Endodermal cell (in vitro differentiated cells): ENCODE measurements at regions not wholly inside any gene's neighbourhood (a gene's known extent, or its start where the extent isn't known, plus 50 kb on each side); places are given as distances from the start of the nearest gene placed in this dataset.

Experiments used
- DNase-seq: peaks from one replicate; pipeline ENCODE4 v3.0.0-alpha.2; 2017
- H3K27ac ChIP-seq: 2 replicates; pipeline ENCODE4 v1.5.1; 2013; ENCODE audit warnings: mild to moderate bottlenecking, low read depth, low read length, moderate library complexity
- H3K27me3 ChIP-seq: 2 replicates; pipeline ENCODE4 v1.6.1; 2013; ENCODE audit warnings: mild to moderate bottlenecking, low read length, moderate library complexity; ENCODE audit not compliant: insufficient read depth, control insufficient read depth, poor library complexity, severe bottlenecking
- H3K36me3 ChIP-seq: 2 replicates; pipeline ENCODE4 v1.7.0; 2013; ENCODE audit warnings: mild to moderate bottlenecking, low read length, moderate library complexity; ENCODE audit not compliant: control insufficient read depth, insufficient read depth
- H3K4me1 ChIP-seq: one replicate; pipeline ENCODE4 v1.7.0; 2013; ENCODE audit warnings: low read length; ENCODE audit not compliant: control insufficient read depth, insufficient read depth
- H3K4me3 ChIP-seq: 2 replicates; pipeline ENCODE4 v1.5.1; 2013; ENCODE audit warnings: mild to moderate bottlenecking, low read length, moderate library complexity
- H3K9ac ChIP-seq: 2 replicates; pipeline ENCODE4 v1.6.1; 2013; ENCODE audit warnings: mild to moderate bottlenecking, low read length, moderate library complexity; ENCODE audit not compliant: poor library complexity, severe bottlenecking; ENCODE audit errors: extremely low read depth
- H3K9me3 ChIP-seq: 2 replicates; pipeline ENCODE4 v1.6.1; 2013; ENCODE audit warnings: mild to moderate bottlenecking, low read length, moderate library complexity; ENCODE audit not compliant: control insufficient read depth
- H3K27ac Mint-ChIP-seq: 2 replicates; pipeline ENCODE4 v1.8.0; 2020; ENCODE audit warnings: mixed read lengths
- H3K27me3 Mint-ChIP-seq: 2 replicates; pipeline ENCODE4 v1.8.0; 2021; ENCODE audit warnings: mild to moderate bottlenecking, mixed read lengths; ENCODE audit not compliant: insufficient read depth
- H3K36me3 Mint-ChIP-seq: 2 replicates; pipeline ENCODE4 v1.8.0; 2020; ENCODE audit warnings: low read depth, mixed read lengths
- H3K4me1 Mint-ChIP-seq: 2 replicates; pipeline ENCODE4 v1.8.0; 2020; ENCODE audit warnings: mixed read lengths
- H3K4me3 Mint-ChIP-seq: 2 replicates; pipeline ENCODE4 v1.8.0; 2020; ENCODE audit warnings: mild to moderate bottlenecking, moderate library complexity, mixed read lengths
- H3K9me3 Mint-ChIP-seq: 2 replicates; pipeline ENCODE4 v1.8.0; 2020; ENCODE audit warnings: mild to moderate bottlenecking, mixed read lengths
- WGBS, 2 experiments: methylation state at CpG; one replicate each; pipeline versions ENCODE4 v1.1.5 to v1.1.7; 2013; ENCODE audit warnings: missing lambda C conversion rate in 2 of 2, mixed read lengths in 1 of 2; ENCODE audit not compliant: insufficient coverage in 1 of 2, insufficient read length in 1 of 2; 5-methylcytosine and 5-hydroxymethylcytosine counted together
- TF ChIP-seq, protein P1 (sequence below): fragments of 200-600 bp; sonication (generic); conservative IDR thresholded peaks from 2 replicates; pipeline ENCODE4 v1.5.0; 2021; ENCODE audit warnings: antibody characterized with exemption, mild to moderate bottlenecking

DNA sequence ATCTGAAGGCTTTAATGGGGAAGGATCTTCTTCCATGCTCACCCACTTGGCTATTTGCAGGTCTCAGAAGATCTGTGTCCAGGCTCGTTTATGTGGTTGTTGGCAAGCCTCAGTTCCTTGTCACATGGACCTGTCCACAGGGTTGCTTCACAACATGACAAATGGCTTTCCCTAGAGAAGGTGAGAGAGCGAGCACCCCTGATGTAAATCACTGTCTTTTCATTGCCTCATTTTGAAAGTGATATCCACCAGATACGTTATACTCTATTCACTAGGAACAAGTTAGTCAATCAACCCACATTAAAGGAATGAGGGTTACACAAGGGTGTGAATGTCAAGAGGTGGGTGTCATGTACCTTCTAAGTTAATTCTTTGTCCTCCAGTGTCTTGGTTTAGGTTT is 433.3 kb downstream of the RPS6KC1 start:
- Histone ChIP-seq H3K27me3 (no peaks in the 10 kb centered on the region), H3K4me3 (no peak overlapping the region), H3K4me1 (no peaks in the 10 kb centered on the region), H3K27ac (no peak overlapping the region), H3K9me3 (no peaks in the 10 kb centered on the region), H3K9ac (no peak overlapping the region), H3K36me3 (no peaks in the 10 kb centered on the region)
- Mint-ChIP-seq H3K9me3 (no peaks in the 10 kb centered on the region), H3K4me1 (no peaks in the 10 kb centered on the region), H3K4me3 (no peak overlapping the region), H3K36me3 (no peaks in the 10 kb centered on the region), H3K27ac (no peak overlapping the region), H3K27me3 (no peaks in the 10 kb centered on the region)
- TF ChIP-seq, protein P1, sequence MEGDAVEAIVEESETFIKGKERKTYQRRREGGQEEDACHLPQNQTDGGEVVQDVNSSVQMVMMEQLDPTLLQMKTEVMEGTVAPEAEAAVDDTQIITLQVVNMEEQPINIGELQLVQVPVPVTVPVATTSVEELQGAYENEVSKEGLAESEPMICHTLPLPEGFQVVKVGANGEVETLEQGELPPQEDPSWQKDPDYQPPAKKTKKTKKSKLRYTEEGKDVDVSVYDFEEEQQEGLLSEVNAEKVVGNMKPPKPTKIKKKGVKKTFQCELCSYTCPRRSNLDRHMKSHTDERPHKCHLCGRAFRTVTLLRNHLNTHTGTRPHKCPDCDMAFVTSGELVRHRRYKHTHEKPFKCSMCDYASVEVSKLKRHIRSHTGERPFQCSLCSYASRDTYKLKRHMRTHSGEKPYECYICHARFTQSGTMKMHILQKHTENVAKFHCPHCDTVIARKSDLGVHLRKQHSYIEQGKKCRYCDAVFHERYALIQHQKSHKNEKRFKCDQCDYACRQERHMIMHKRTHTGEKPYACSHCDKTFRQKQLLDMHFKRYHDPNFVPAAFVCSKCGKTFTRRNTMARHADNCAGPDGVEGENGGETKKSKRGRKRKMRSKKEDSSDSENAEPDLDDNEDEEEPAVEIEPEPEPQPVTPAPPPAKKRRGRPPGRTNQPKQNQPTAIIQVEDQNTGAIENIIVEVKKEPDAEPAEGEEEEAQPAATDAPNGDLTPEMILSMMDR: no peak
- 91 to 100% methylated on average over 1 to 3 of the region's 3 CpGs for WGBS, 2 experiments
- DNase-seq: no peak

DNA sequence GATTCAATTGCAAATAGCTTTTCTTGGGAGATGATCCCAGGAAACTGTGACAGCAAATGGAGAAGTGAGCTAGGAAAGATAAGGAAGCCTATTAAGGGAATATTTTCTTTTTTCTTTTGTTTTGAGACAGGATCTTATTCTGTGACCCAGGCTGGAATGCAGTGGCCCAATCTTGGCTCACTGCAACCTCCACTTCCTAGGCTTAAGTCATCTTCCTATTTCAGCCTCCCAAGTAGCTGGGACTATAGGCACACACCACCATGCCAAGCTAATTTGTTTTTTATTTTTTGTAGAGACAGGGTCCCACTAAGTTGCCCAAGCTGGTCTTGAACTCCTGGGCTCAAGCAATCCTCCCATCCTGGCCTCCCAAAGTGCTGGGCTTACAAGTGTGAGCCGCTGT is 433.7 kb downstream of the RPS6KC1 start:
- 100% methylated on average over 1 of the region's 1 CpG; no CpG with 5 or more reads in 1 of the 2 experiments for WGBS, 2 experiments

DNA sequence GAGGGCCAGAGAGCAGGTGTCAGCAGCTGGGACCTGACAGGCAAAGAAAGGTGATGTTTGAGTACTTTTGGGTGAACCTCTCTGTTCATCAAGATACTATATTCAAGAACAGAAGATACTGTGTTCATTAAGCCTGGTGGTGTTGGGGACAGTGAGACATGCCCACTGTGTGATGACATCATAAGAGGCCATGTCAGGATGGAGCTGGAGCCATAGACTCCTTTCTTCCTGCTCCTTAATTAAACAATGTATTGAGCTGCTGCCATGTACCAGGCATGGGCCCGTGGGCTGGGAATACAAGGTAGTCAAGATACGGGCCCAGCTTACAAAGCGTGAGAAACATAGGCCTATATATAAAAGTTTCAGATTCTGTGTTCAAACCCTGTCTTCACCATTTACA is 435.4 kb downstream of the RPS6KC1 start:
- WGBS, 2 experiments: 96% methylated on average over 2 of the region's 3 CpGs; no CpG with 5 or more reads in 1 of the 2 experiments
- no peak for DNase-seq
- no peak overlapping the region for H3K4me3 ChIP-seq

More for the DNA sequence above, 433.7 kb downstream of the RPS6KC1 start:
- DNase-seq: no peak
- Mint-ChIP-seq H3K27me3 (peaks cover 2% of the 10 kb centered on the region), H3K4me1 (no peaks in the 10 kb centered on the region), H3K9me3 (no peaks in the 10 kb centered on the region), H3K27ac (no peak overlapping the region), H3K36me3 (no peaks in the 10 kb centered on the region), H3K4me3 (no peak overlapping the region)
- no peak overlapping the region for H3K4me3 ChIP-seq
- no peaks in the 10 kb centered on the region for H3K27me3 ChIP-seq
- no peaks in the 10 kb centered on the region for H3K36me3 ChIP-seq
- H3K9ac ChIP-seq: no peak overlapping the region
- H3K4me1 ChIP-seq: no peaks in the 10 kb centered on the region
- no peak overlapping the region for H3K27ac ChIP-seq
- H3K9me3 ChIP-seq: no peaks in the 10 kb centered on the region
- TF ChIP-seq, protein P1: no peak

More for the DNA sequence above, 435.4 kb downstream of the RPS6KC1 start:
- Mint-ChIP-seq H3K27me3 (peaks cover 8% of the 10 kb centered on the region), H3K36me3 (no peaks in the 10 kb centered on the region), H3K9me3 (no peaks in the 10 kb centered on the region), H3K27ac (no peak overlapping the region), H3K4me3 (no peak overlapping the region), H3K4me1 (no peaks in the 10 kb centered on the region)
- H3K36me3 ChIP-seq: no peaks in the 10 kb centered on the region
- H3K27ac ChIP-seq: no peak overlapping the region
- no peaks in the 10 kb centered on the region for H3K27me3 ChIP-seq
- no peaks in the 10 kb centered on the region for H3K9me3 ChIP-seq
- H3K9ac ChIP-seq: no peak overlapping the region
- no peaks in the 10 kb centered on the region for H3K4me1 ChIP-seq
- TF ChIP-seq, protein P1: no peak
